PC-9 (cell line): ENCODE measurements at regions not wholly inside any gene's neighbourhood (a gene's known extent, or its start where the extent isn't known, plus 50 kb on each side); places are given as distances from the start of the nearest gene placed in this dataset.
A peak's percentile ranks its signal among the peaks of the same experiment; 100 is the strongest.

ENCODE experiments used
- BruUV-seq: library from RNA; stranded (reverse); fragments of 400-500 nt; replicated peaks from 2 replicates; lab custom pipeline; 2021; lab: Mats Ljungman, UMichigan
- CTCF ChIA-PET: fragments of 300-600 bp; sonication (Branson Sonifier 250); formaldehyde crosslinking; loops from one replicate; lab custom pipeline; 2022; ENCODE audit warnings: antibody characterized with exemption; lab: Charles Lee
- POLR2A ChIA-PET: fragments of 300-600 bp; sonication (Branson Sonifier 250); formaldehyde crosslinking; loops from one replicate; lab custom pipeline; 2022; ENCODE audit warnings: antibody characterized with exemption; ENCODE audit not compliant: unreplicated experiment; lab: Charles Lee
- DNase-seq, 2 experiments: peaks; one replicate each; pipeline versions ENCODE4 v3.0.0 to v3.0.0-alpha.2; 2015 to 2022; ENCODE audit warnings: mixed read lengths in 1 of 2
- H2AFZ ChIP-seq: fragments of 200-600 bp; sonication (generic); 2 replicates; pipeline ENCODE4 v1.8.1; 2017; ENCODE audit warnings: antibody characterized with exemption
- H3F3A ChIP-seq: fragments of 200-600 bp; sonication (generic); 2 replicates; pipeline ENCODE4 v1.8.1; 2017; ENCODE audit warnings: antibody characterized with exemption, mild to moderate bottlenecking, low read depth; ENCODE audit not compliant: insufficient read depth
- H3K27ac ChIP-seq: fragments of 200-600 bp; sonication (generic); 2 replicates; pipeline ENCODE4 v1.6.1; 2016; ENCODE audit warnings: mixed run types
- H3K27me3 ChIP-seq: fragments of 200-600 bp; sonication (generic); 2 replicates; pipeline ENCODE4 v1.6.1; 2016; ENCODE audit warnings: low read depth, mixed run types; ENCODE audit not compliant: insufficient read depth
- H3K36me3 ChIP-seq: fragments of 200-600 bp; sonication (generic); 2 replicates; pipeline ENCODE4 v1.6.1; 2016; ENCODE audit warnings: low read depth, mixed run types
- H3K4me1 ChIP-seq: fragments of 200-600 bp; sonication (generic); replicated peaks from 2 replicates; pipeline ENCODE4 v1.6.1; 2016; ENCODE audit warnings: mixed run types; ENCODE audit not compliant: insufficient read depth
- H3K4me2 ChIP-seq: fragments of 200-600 bp; sonication (generic); 2 replicates; pipeline ENCODE4 v1.6.1; 2017; ENCODE audit warnings: mixed run types
- H3K4me3 ChIP-seq: fragments of 200-600 bp; sonication (generic); 2 replicates; pipeline ENCODE4 v1.6.1; 2016; ENCODE audit warnings: mixed run types
- H3K79me2 ChIP-seq: fragments of 200-600 bp; sonication (generic); 2 replicates; pipeline ENCODE4 v1.6.1; 2017; ENCODE audit warnings: low read depth, mixed run types
- H3K9me2 ChIP-seq: fragments of 200-600 bp; sonication (generic); 2 replicates; pipeline ENCODE4 v1.8.1; 2017; ENCODE audit warnings: mild to moderate bottlenecking; ENCODE audit not compliant: insufficient read depth
- H3K9me3 ChIP-seq: fragments of 200-600 bp; sonication (generic); 2 replicates; pipeline ENCODE4 v1.8.1; 2016; ENCODE audit warnings: low read depth; ENCODE audit not compliant: insufficient read depth
- H4K20me1 ChIP-seq: fragments of 200-600 bp; sonication (generic); 2 replicates; pipeline ENCODE4 v1.8.1; 2017; ENCODE audit not compliant: insufficient read depth
- EZH2 ChIP-seq: fragments of 200-600 bp; sonication (generic); IDR thresholded peaks from 2 replicates; pipeline ENCODE4 v1.8.0; 2017; ENCODE audit warnings: antibody characterized with exemption, low read depth
- intact Hi-C: fragments of 100-400 bp; cut with micrococcal nuclease; formaldehyde crosslinking; loops from one replicate; pipeline ENCODE4 v1.10.0; 2022; ENCODE audit not compliant: unreplicated experiment
- TF ChIP-seq, protein P1 (sequence below): fragments of 200-600 bp; sonication (generic); conservative IDR thresholded peaks from 2 replicates; pipeline ENCODE4 v1.6.1; 2017; ENCODE audit warnings: mixed run types, antibody characterized with exemption, mild to moderate bottlenecking, moderate library complexity

DNA sequence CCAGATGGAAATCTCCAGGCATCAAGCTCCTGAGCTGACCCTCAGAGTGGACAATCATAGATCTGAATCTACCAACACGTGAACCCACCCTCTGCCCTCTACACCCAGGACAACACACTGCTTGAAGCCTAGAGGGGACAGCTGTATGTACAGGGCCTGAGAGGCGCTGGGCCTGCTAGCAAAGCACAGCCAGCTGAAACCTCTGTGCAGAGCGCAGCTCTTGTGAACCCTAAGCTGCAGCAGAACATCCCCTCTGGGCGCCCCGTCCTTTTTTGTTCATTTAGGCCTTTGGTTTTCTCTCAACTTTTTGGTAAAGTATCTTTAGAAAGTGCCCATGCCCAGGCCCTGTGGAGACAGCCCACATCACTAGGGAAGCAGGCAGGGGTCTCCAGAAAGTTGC is 62.4 kb upstream of the SPTLC1 start:
- Histone ChIP-seq H3K4me3 (no peak overlapping the region), H4K20me1 (no peaks in the 10 kb centered on the region), H3K27me3 (peaks cover 18% of the 10 kb centered on the region), H3K4me2 (no peak overlapping the region), H2AFZ (no peak overlapping the region), H3F3A (no peaks in the 10 kb centered on the region), H3K4me1 (no peaks in the 10 kb centered on the region), H3K27ac (no peak overlapping the region), H3K79me2 (no peaks in the 10 kb centered on the region), H3K36me3 (no peaks in the 10 kb centered on the region), H3K9me2 (no peaks in the 10 kb centered on the region), H3K9me3 (no peaks in the 10 kb centered on the region)
- ChIA-PET POLR2A (no interaction called here), CTCF (interaction anchor here (0.5 kb wide), 1 partner anchor 78 kb away, joined by 11 read pairs; no protein-coding TSS in a partner anchor)
- BruUV-seq = no TSS peak
- intact Hi-C loops = no loop called here
- DNase-seq = no peak
- TF ChIP-seq, protein P1, sequence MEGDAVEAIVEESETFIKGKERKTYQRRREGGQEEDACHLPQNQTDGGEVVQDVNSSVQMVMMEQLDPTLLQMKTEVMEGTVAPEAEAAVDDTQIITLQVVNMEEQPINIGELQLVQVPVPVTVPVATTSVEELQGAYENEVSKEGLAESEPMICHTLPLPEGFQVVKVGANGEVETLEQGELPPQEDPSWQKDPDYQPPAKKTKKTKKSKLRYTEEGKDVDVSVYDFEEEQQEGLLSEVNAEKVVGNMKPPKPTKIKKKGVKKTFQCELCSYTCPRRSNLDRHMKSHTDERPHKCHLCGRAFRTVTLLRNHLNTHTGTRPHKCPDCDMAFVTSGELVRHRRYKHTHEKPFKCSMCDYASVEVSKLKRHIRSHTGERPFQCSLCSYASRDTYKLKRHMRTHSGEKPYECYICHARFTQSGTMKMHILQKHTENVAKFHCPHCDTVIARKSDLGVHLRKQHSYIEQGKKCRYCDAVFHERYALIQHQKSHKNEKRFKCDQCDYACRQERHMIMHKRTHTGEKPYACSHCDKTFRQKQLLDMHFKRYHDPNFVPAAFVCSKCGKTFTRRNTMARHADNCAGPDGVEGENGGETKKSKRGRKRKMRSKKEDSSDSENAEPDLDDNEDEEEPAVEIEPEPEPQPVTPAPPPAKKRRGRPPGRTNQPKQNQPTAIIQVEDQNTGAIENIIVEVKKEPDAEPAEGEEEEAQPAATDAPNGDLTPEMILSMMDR = no peak
- TF ChIP-seq EZH2 = no peak

DNA sequence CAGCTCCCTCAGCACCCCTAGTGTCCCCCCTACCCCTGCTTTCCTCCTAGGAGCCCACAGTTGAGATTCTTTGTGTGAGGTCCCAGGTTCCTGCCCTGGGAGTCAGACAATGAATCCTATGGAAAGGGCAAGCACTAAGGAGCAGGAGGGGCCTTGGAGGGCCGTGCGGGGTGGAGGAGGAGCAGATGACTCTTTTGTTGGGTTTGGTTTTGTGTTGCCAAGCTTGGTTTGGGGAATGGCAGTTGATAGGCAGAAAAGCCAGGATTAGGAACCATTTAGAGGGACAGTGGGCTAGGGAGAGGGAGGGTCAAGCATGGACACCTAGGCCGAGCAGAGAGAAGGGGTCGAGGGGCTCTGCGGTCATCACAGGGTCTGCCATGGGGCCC is 61.6 kb upstream of the SPTLC1 start:
- no peak overlapping the region for H2AFZ ChIP-seq

DNA sequence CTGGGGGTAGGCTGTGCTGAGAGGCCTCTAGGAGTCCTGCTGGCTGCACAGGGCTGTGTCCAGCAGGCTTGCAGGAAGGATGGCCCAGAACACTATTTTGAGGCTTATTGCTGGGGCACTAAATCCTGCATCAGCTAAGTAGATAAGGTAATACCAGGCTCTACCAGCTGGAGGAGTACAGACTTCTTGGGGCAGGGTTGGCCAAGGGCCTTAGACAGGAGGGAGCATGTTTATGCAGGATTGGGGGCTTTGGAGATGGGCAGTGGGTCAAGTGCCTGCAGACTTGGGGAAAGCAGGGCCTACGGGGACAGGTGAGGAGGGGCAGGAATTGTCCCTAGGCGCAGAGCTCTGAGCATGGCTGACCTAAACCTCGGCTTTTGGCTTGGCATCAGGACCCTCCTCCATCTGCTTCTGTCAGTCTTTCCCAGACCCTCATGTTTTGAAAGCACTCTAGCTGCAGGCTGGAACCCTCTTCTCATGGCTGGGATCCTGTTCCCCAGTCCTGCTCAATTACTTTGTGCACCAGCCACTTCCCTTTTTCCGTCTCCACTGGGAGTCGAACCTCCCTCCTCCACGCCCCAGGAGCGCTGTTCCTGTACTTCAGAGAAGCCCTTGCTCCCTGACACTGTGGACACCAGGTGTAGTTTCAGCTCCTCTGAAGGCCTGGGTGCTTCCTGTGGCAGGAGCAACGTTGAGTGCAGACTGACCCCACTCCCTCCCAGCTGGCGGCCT is 61.0 kb upstream of the SPTLC1 start:
- CTCF ChIA-PET = no interaction called here
- POLR2A ChIA-PET = no interaction called here
- DNase-seq = no peak

More for the DNA sequence above, 61.6 kb upstream of the SPTLC1 start:
- Histone ChIP-seq H3K27ac (no peak overlapping the region), H3K9me2 (no peaks in the 10 kb centered on the region), H3K36me3 (no peaks in the 10 kb centered on the region), H3F3A (no peaks in the 10 kb centered on the region), H3K4me3 (no peak overlapping the region), H3K9me3 (no peaks in the 10 kb centered on the region), H3K27me3 (peaks cover 25% of the 10 kb centered on the region), H3K79me2 (no peaks in the 10 kb centered on the region), H4K20me1 (no peaks in the 10 kb centered on the region), H3K4me2 (no peak overlapping the region), H3K4me1 (no peaks in the 10 kb centered on the region)
- DNase-seq = no peak
- ChIA-PET CTCF (no interaction called here), POLR2A (no interaction called here)
- no peak for TF ChIP-seq EZH2
- TF ChIP-seq, protein P1 = no peak
- intact Hi-C loops = no loop called here
- no TSS peak for BruUV-seq

More for the DNA sequence above, 61.0 kb upstream of the SPTLC1 start:
- Histone ChIP-seq H3K27me3 (peaks cover 25% of the 10 kb centered on the region), H3K79me2 (no peaks in the 10 kb centered on the region), H3K9me3 (no peaks in the 10 kb centered on the region), H3K36me3 (no peaks in the 10 kb centered on the region), H3F3A (no peaks in the 10 kb centered on the region), H3K27ac (no peak overlapping the region), H3K4me1 (no peaks in the 10 kb centered on the region), H3K9me2 (no peaks in the 10 kb centered on the region), H4K20me1 (no peaks in the 10 kb centered on the region), H3K4me2 (no peak overlapping the region), H2AFZ (no peak overlapping the region), H3K4me3 (no peak overlapping the region)
- BruUV-seq = no TSS peak
- intact Hi-C loops = no loop called here
- TF ChIP-seq, protein P1 = peak; percentile 42; the same call in 1 of the 2 replicates
- no peak for TF ChIP-seq EZH2
